OCI-LY7 (cell line): ENCODE measurements at regions not wholly inside any gene's neighbourhood (a gene's known extent, or its start where the extent isn't known, plus 50 kb on each side); places are given as distances from the start of the nearest gene placed in this dataset.

Source experiments
- BruUV-seq: library from RNA; stranded (reverse); fragments of 400-500 nt; replicated peaks from 2 replicates; lab custom pipeline; 2021; lab: Mats Ljungman, UMichigan
- CTCF ChIA-PET: fragments of 300-600 bp; sonication (Branson Sonifier 250); formaldehyde crosslinking; loops from one replicate; lab custom pipeline; 2022; ENCODE audit warnings: antibody characterized with exemption; ENCODE audit not compliant: unreplicated experiment; lab: Charles Lee
- POLR2A ChIA-PET: fragments of 300-600 bp; sonication (Branson Sonifier 250); formaldehyde crosslinking; loops from one replicate; lab custom pipeline; 2022; ENCODE audit warnings: antibody characterized with exemption; lab: Charles Lee
- DNase-seq: peaks from one replicate; pipeline ENCODE4 v3.0.0-alpha.2; 2015; ENCODE audit warnings: low spot score
- H2AFZ ChIP-seq: fragments of 200-600 bp; sonication (generic), shearing (Covaris generic); 2 replicates; pipeline ENCODE4 v1.6.1; 2014; ENCODE audit warnings: mild to moderate bottlenecking, antibody characterized with exemption, low read length, moderate library complexity
- H3K27ac ChIP-seq: fragments of 200-600 bp; sonication (generic); 2 replicates; pipeline ENCODE4 v1.5.1; 2014; ENCODE audit warnings: mixed run types, low read depth, mild to moderate bottlenecking, moderate library complexity, low read length, inconsistent platforms; ENCODE audit not compliant: poor library complexity, severe bottlenecking
- H3K36me3 ChIP-seq: fragments of 200-600 bp; sonication (generic); 2 replicates; pipeline ENCODE4 v1.6.1; 2014; ENCODE audit warnings: mild to moderate bottlenecking, antibody characterized with exemption, low read length, moderate library complexity, mixed read lengths; ENCODE audit not compliant: insufficient read depth
- H3K4me1 ChIP-seq: fragments of 200-600 bp; sonication (generic); 2 replicates; pipeline ENCODE4 v1.5.1; 2014; ENCODE audit warnings: mild to moderate bottlenecking, low read length; ENCODE audit not compliant: insufficient read depth, poor library complexity, severe bottlenecking
- H3K4me2 ChIP-seq: fragments of 200-600 bp; sonication (generic); 2 replicates; pipeline ENCODE4 v1.6.1; 2014; ENCODE audit warnings: mild to moderate bottlenecking, low read length
- H3K4me3 ChIP-seq: fragments of 200-600 bp; sonication (generic); 2 replicates; pipeline ENCODE4 v1.5.1; 2014; ENCODE audit warnings: mild to moderate bottlenecking, low read depth, low read length; ENCODE audit not compliant: poor library complexity, severe bottlenecking
- H3K79me2 ChIP-seq: fragments of 200-600 bp; sonication (generic); 2 replicates; pipeline ENCODE4 v1.6.1; 2016; ENCODE audit warnings: low read depth, mild to moderate bottlenecking, low read length, moderate library complexity, mixed read lengths; ENCODE audit not compliant: insufficient read depth
- H3K9me2 ChIP-seq: fragments of 200-600 bp; sonication (generic); 2 replicates; pipeline ENCODE4 v1.6.1; 2016; ENCODE audit warnings: mild to moderate bottlenecking, low read length, mixed read lengths; ENCODE audit not compliant: insufficient read depth
- H3K9me3 ChIP-seq: fragments of 200-600 bp; sonication (generic); 2 replicates; pipeline ENCODE4 v1.6.1; 2014; ENCODE audit warnings: mild to moderate bottlenecking, mixed run types, low read length, mixed read lengths
- H4K20me1 ChIP-seq: fragments of 200-600 bp; sonication (generic); 2 replicates; pipeline ENCODE4 v1.6.1; 2014; ENCODE audit warnings: mild to moderate bottlenecking, antibody characterized with exemption, low read length, moderate library complexity, mixed read lengths; ENCODE audit not compliant: insufficient read depth
- EZH2phosphoT487 ChIP-seq: fragments of 200-600 bp; sonication (generic); IDR thresholded peaks from 2 replicates; pipeline ENCODE4 v1.6.1; 2018; ENCODE audit warnings: low read depth, borderline replicate concordance, mild to moderate bottlenecking, mixed run types, antibody characterized with exemption, low read length, moderate library complexity, mixed read lengths
- intact Hi-C: fragments of 100-400 bp; cut with micrococcal nuclease; formaldehyde crosslinking; loops from one replicate; pipeline ENCODE4 v1.10.0; 2022; ENCODE audit not compliant: unreplicated experiment
- TF ChIP-seq, protein P1 (sequence below): fragments of 200-600 bp; sonication (generic); conservative IDR thresholded peaks from 2 replicates; pipeline ENCODE4 v1.5.1; 2014; ENCODE audit warnings: mild to moderate bottlenecking, antibody characterized with exemption, low read length, moderate library complexity, mixed read lengths

DNA sequence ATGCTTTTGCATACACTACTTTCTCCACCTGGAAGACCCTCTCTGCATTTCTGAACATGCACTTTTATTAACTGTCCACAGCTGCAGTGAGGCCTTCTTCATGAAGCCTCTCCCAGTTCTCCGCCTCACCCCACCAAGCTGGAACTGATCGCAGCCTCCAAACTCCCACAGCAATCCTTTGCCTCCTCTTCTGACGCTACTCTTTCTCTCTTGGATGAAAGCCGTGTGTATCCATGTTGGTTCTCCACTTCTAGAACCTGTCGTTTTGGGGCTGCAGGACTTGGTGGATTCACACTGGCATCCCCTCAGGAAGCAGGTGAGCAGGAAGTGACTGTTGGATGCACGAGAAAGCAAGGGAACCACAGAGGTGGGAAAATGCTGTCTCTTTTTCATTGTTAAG lies 288.6 kb downstream of the MYCN start:
- no peak overlapping the region for H3K4me3 ChIP-seq
- no peak overlapping the region for H3K27ac ChIP-seq
- ChIA-PET CTCF (no interaction called here), POLR2A (interaction anchor here (0.6 kb wide), 1 partner anchor 157 kb away, joined by 3 read pairs; no protein-coding TSS in a partner anchor)
- H3K4me2 ChIP-seq = no peak overlapping the region
- intact Hi-C loops = no loop called here
- H4K20me1 ChIP-seq = no peaks in the 10 kb centered on the region
- H3K79me2 ChIP-seq = no peaks in the 10 kb centered on the region
- no peak for DNase-seq
- H3K36me3 ChIP-seq = no peaks in the 10 kb centered on the region
- no peaks in the 10 kb centered on the region for H3K9me2 ChIP-seq
- BruUV-seq = no TSS peak
- no peak overlapping the region for H2AFZ ChIP-seq
- TF ChIP-seq EZH2phosphoT487 = no peak
- TF ChIP-seq, protein P1, sequence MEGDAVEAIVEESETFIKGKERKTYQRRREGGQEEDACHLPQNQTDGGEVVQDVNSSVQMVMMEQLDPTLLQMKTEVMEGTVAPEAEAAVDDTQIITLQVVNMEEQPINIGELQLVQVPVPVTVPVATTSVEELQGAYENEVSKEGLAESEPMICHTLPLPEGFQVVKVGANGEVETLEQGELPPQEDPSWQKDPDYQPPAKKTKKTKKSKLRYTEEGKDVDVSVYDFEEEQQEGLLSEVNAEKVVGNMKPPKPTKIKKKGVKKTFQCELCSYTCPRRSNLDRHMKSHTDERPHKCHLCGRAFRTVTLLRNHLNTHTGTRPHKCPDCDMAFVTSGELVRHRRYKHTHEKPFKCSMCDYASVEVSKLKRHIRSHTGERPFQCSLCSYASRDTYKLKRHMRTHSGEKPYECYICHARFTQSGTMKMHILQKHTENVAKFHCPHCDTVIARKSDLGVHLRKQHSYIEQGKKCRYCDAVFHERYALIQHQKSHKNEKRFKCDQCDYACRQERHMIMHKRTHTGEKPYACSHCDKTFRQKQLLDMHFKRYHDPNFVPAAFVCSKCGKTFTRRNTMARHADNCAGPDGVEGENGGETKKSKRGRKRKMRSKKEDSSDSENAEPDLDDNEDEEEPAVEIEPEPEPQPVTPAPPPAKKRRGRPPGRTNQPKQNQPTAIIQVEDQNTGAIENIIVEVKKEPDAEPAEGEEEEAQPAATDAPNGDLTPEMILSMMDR = no peak
- H3K9me3 ChIP-seq = no peaks in the 10 kb centered on the region
- no peaks in the 10 kb centered on the region for H3K4me1 ChIP-seq

DNA sequence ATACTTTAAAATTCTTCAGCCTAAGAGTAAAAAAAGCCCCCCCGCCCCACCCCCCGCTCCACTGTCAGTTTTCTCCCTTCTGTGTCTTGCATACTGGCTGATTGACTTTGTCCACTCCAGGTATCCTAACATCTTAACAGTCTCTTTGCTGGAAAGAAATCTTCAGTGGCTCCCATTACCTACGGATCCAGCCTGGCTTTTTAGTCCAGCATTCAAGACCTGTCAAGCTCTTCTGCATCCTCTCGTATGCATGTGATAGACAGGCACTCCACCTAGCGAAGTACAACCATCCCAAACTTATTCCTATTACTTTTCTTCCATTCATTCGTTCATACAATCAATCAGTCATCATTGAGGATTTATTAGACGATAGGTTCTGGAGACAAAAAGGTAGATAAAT lies 288.1 kb downstream of the MYCN start:
- no peaks in the 10 kb centered on the region for H4K20me1 ChIP-seq
- DNase-seq = no peak
- H3K79me2 ChIP-seq = no peaks in the 10 kb centered on the region
- H3K9me3 ChIP-seq = no peaks in the 10 kb centered on the region
- TF ChIP-seq, protein P1 = no peak
- no peak for TF ChIP-seq EZH2phosphoT487
- H3K4me2 ChIP-seq = no peak overlapping the region
- no peak overlapping the region for H3K27ac ChIP-seq
- CTCF ChIA-PET = no interaction called here
- POLR2A ChIA-PET = no interaction called here
- no peaks in the 10 kb centered on the region for H3K9me2 ChIP-seq
- intact Hi-C loops = no loop called here
- no peak overlapping the region for H2AFZ ChIP-seq
- no peak overlapping the region for H3K4me3 ChIP-seq
- no peaks in the 10 kb centered on the region for H3K4me1 ChIP-seq
- H3K36me3 ChIP-seq = no peaks in the 10 kb centered on the region
- BruUV-seq = no TSS peak

DNA sequence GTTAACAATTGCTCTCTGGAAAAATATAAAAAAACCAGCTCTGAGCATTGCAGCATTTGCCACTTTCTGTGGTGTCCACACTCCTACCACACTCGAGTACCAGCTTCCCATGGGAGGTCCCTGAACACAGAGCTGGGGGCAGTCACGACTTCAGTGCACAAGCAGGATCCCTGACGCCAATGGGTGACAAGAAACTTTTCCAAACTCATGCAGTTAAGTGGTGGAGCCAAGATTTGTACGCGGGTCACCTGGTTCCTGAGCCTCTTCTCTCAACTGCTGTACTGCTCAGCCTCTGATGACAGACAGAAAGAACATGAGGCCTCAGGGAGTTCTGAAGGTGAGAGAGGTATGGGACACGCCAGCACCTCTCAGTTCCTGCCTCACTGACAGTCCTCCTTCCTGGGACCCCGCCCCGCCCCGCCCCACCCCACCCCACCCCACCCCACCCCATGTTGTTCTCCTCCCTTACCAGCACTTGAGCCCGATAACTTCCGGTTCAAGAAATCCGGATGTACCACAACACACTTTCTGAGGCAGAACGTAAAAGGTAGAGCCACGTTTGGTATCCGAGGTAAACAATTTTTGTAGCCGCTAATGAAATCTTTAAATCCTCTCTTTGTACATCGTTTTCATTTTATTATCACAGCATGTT lies 287.6 kb downstream of the MYCN start:
- Histone ChIP-seq H3K79me2 (no peaks in the 10 kb centered on the region), H3K4me2 (no peak overlapping the region), H2AFZ (no peak overlapping the region), H3K9me2 (no peaks in the 10 kb centered on the region), H3K36me3 (no peaks in the 10 kb centered on the region), H3K27ac (no peak overlapping the region), H4K20me1 (no peaks in the 10 kb centered on the region), H3K4me3 (no peak overlapping the region), H3K9me3 (no peaks in the 10 kb centered on the region), H3K4me1 (no peaks in the 10 kb centered on the region)
- POLR2A ChIA-PET = interaction anchor here (0.8 kb wide), 1 partner anchor 13 kb away, joined by 6 read pairs; no protein-coding TSS in a partner anchor
- CTCF ChIA-PET = no interaction called here
- TF ChIP-seq EZH2phosphoT487 = no peak
- TF ChIP-seq, protein P1 = no peak
- DNase-seq = no peak
- intact Hi-C loops = no loop called here
- BruUV-seq = no TSS peak
